H9 (cell line): ENCODE measurements at regions not wholly inside any gene's neighbourhood (a gene's known extent, or its start where the extent isn't known, plus 50 kb on each side); places are given as distances from the start of the nearest gene placed in this dataset.

Experiments
- DNase-seq: peaks from one replicate; pipeline ENCODE4 v3.0.0-alpha.2; 2017
- H2AFZ ChIP-seq: one replicate; pipeline ENCODE4 v1.6.1; 2013; ENCODE audit warnings: mild to moderate bottlenecking, low read length, control low read depth, moderate library complexity
- H2AK5ac ChIP-seq: 2 replicates; pipeline ENCODE4 v1.6.1; 2013; ENCODE audit warnings: low read length, control low read depth, mixed read lengths; ENCODE audit not compliant: insufficient read length
- H2BK120ac ChIP-seq: one replicate; pipeline ENCODE4 v1.6.1; 2013; ENCODE audit warnings: low read depth, mild to moderate bottlenecking, low read length, control low read depth, inconsistent platforms; ENCODE audit not compliant: poor library complexity, severe bottlenecking
- H2BK12ac ChIP-seq: 2 replicates; pipeline ENCODE4 v1.6.1; 2013; ENCODE audit warnings: low read length, control low read depth, mixed read lengths, low read depth; ENCODE audit not compliant: insufficient read length
- H2BK15ac ChIP-seq: 2 replicates; pipeline ENCODE4 v1.6.1; 2013; ENCODE audit warnings: low read depth, low read length, control low read depth
- H2BK20ac ChIP-seq: one replicate; pipeline ENCODE4 v1.6.1; 2013; ENCODE audit warnings: low read depth, mild to moderate bottlenecking, low read length, control low read depth, inconsistent platforms; ENCODE audit not compliant: poor library complexity, severe bottlenecking
- H2BK5ac ChIP-seq: 2 replicates; pipeline ENCODE4 v1.6.1; 2013; ENCODE audit warnings: low read length, control low read depth, mixed read lengths; ENCODE audit not compliant: insufficient read length
- H3K14ac ChIP-seq: 2 replicates; pipeline ENCODE4 v1.6.1; 2013; ENCODE audit warnings: low read length, control low read depth; ENCODE audit not compliant: insufficient read depth
- H3K18ac ChIP-seq: 2 replicates; pipeline ENCODE4 v1.6.1; 2013; ENCODE audit warnings: low read depth, mild to moderate bottlenecking, mixed read lengths, low read length, control low read depth; ENCODE audit not compliant: insufficient read length
- H3K23ac ChIP-seq: 2 replicates; pipeline ENCODE4 v1.6.1; 2013; ENCODE audit warnings: low read length, control low read depth, mixed read lengths, low read depth; ENCODE audit not compliant: insufficient read length
- H3K23me2 ChIP-seq: 2 replicates; pipeline ENCODE4 v1.6.1; 2013; ENCODE audit warnings: low read depth, mild to moderate bottlenecking, mixed read lengths, low read length, control low read depth; ENCODE audit not compliant: insufficient read length, poor library complexity, severe bottlenecking
- H3K27ac ChIP-seq: 2 replicates; pipeline ENCODE4 v1.5.1; 2013; ENCODE audit warnings: low read length, control low read depth, mixed read lengths, low read depth; ENCODE audit not compliant: insufficient read length
- H3K27me3 ChIP-seq: 2 replicates; pipeline ENCODE4 v1.6.1; 2013; ENCODE audit warnings: low read length, control low read depth, inconsistent platforms; ENCODE audit not compliant: insufficient read depth
- H3K4ac ChIP-seq: 2 replicates; pipeline ENCODE4 v1.6.1; 2013; ENCODE audit warnings: low read depth, mild to moderate bottlenecking, control low read depth, inconsistent platforms, low read length, moderate library complexity
- H3K4me1 ChIP-seq: 2 replicates; pipeline ENCODE4 v1.6.1; 2013; ENCODE audit warnings: low read length, control low read depth, inconsistent platforms; ENCODE audit not compliant: insufficient read depth
- H3K4me2 ChIP-seq: 2 replicates; pipeline ENCODE4 v1.6.1; 2013; ENCODE audit warnings: low read length, control low read depth, mixed read lengths; ENCODE audit not compliant: insufficient read length, insufficient read depth
- H3K56ac ChIP-seq: 2 replicates; pipeline ENCODE4 v1.6.1; 2013; ENCODE audit warnings: low read depth, mild to moderate bottlenecking, mixed read lengths, low read length, control low read depth; ENCODE audit not compliant: insufficient read length
- H3K79me1 ChIP-seq: 2 replicates; pipeline ENCODE4 v1.6.1; 2013; ENCODE audit warnings: low read depth, mild to moderate bottlenecking, moderate library complexity, low read length, control low read depth, inconsistent platforms; ENCODE audit not compliant: insufficient read depth, poor library complexity, severe bottlenecking
- H3K79me2 ChIP-seq: 2 replicates; pipeline ENCODE4 v1.6.1; 2013; ENCODE audit warnings: low read length, control low read depth, inconsistent platforms; ENCODE audit not compliant: insufficient read depth
- H3K9ac ChIP-seq: 2 replicates; pipeline ENCODE4 v1.6.1; 2013; ENCODE audit warnings: low read length, control low read depth, mixed read lengths; ENCODE audit not compliant: insufficient read length; ENCODE audit errors: extremely low read depth
- H3K9me3 ChIP-seq: one replicate; pipeline ENCODE4 v1.6.1; 2013; ENCODE audit warnings: low read depth, low read length, inconsistent platforms; ENCODE audit not compliant: control insufficient read depth
- H3T11ph ChIP-seq: one replicate; pipeline ENCODE4 v1.6.1; 2013; ENCODE audit warnings: mild to moderate bottlenecking, low read length, control low read depth, inconsistent platforms
- H4K20me1 ChIP-seq: one replicate; pipeline ENCODE4 v1.6.1; 2013; ENCODE audit not compliant: control insufficient read depth, insufficient read length, insufficient read depth
- H4K5ac ChIP-seq: 2 replicates; pipeline ENCODE4 v1.6.1; 2013; ENCODE audit warnings: low read depth, mild to moderate bottlenecking, mixed read lengths, low read length, control low read depth; ENCODE audit not compliant: insufficient read length
- H4K8ac ChIP-seq: replicated peaks from 2 replicates; pipeline ENCODE4 v1.6.1; 2013; ENCODE audit warnings: low read length, control low read depth, mixed read lengths, low read depth; ENCODE audit not compliant: insufficient read length
- H4K91ac ChIP-seq: 2 replicates; pipeline ENCODE4 v1.6.1; 2013; ENCODE audit warnings: low read depth, mild to moderate bottlenecking, moderate library complexity, mixed read lengths, low read length, control low read depth; ENCODE audit not compliant: insufficient read length
- H3K27ac Mint-ChIP-seq, 3 experiments: 2 replicates in 2 of 3; 3 replicates in 1 of 3; pipeline ENCODE4 v1.8.0; 2020 to 2021; ENCODE audit warnings: mixed read lengths in 3 of 3, mild to moderate bottlenecking in 1 of 3, moderate library complexity in 1 of 3
- H3K27me3 Mint-ChIP-seq: 2 replicates; pipeline ENCODE4 v1.8.0; 2021; ENCODE audit warnings: low read depth, mild to moderate bottlenecking, moderate library complexity, mixed read lengths
- H3K36me3 Mint-ChIP-seq, 3 experiments: 2 replicates in 2 of 3; 3 replicates in 1 of 3; pipeline ENCODE4 v1.8.0; 2020 to 2021; ENCODE audit warnings: low read depth in 3 of 3, mixed read lengths in 3 of 3; ENCODE audit not compliant: insufficient read depth in 1 of 3
- H3K4me1 Mint-ChIP-seq, 2 experiments: 2 replicates each; pipeline ENCODE4 v1.8.0; 2020; ENCODE audit warnings: mixed read lengths in 2 of 2
- H3K4me3 Mint-ChIP-seq, 2 experiments: 2 replicates in 1 of 2; 3 replicates in 1 of 2; pipeline ENCODE4 v1.8.0; 2020 to 2021; ENCODE audit warnings: mild to moderate bottlenecking in 2 of 2, mixed read lengths in 2 of 2, moderate library complexity in 1 of 2
- H3K9me3 Mint-ChIP-seq, 2 experiments: 2 replicates in 1 of 2; 3 replicates in 1 of 2; pipeline ENCODE4 v1.8.0; 2020; ENCODE audit warnings: mild to moderate bottlenecking in 2 of 2, mixed read lengths in 2 of 2, moderate library complexity in 1 of 2
- WGBS: extraction: QIAGEN DNeasy Blood & Tissue Kit; methylation state at CpG from one replicate; pipeline ENCODE4 v1.1.7; 2013; ENCODE audit warnings: missing lambda C conversion rate, low lambda C conversion rate, mixed read lengths; ENCODE audit not compliant: insufficient read length; ENCODE audit errors: extremely low coverage; 5-methylcytosine and 5-hydroxymethylcytosine counted together
- TF ChIP-seq, protein P1 (sequence below): fragments of 200-600 bp; sonication (generic); conservative IDR thresholded peaks from 3 replicates; pipeline ENCODE4 v1.8.0; 2021; ENCODE audit warnings: antibody characterized with exemption, mild to moderate bottlenecking

DNA sequence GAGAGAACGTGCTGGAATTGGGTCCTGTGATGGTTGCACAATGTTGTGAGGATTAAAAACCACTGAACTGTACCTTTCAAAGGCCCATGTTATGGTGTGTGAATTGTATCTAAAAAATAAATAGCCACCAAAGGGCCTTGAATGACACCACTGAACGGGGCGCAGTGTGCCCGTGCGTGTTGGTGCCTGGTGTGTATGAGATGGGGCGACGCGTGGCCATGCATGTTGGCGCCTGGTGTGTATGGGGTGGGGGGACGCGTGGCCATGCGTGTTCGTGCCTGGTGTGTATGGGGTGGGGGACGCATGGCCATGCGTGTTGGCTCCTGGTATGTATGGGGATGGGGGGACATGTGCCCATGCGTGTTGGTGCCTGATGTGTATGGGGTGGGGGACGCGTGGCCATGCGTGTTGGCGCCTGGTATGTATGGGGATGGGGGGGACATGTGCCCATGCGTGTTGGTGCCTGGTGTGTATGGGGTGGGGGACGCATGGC is 66.6 kb upstream of the HELT start:
- H3K36me3 Mint-ChIP-seq = peaks cover 0 to 1% (median 0%) of the 10 kb centered on the region in 3 experiments; a peak in 1 of 7 replicates

More for the DNA sequence above, 66.6 kb upstream of the HELT start:
- Histone ChIP-seq H3K4ac (no peak overlapping the region), H2AFZ (no peak overlapping the region), H3K4me1 (no peaks in the 10 kb centered on the region), H3K4me2 (no peak overlapping the region), H3K14ac (no peak overlapping the region), H3K23me2 (no peaks in the 10 kb centered on the region), H3K79me1 (no peaks in the 10 kb centered on the region), H4K20me1 (no peaks in the 10 kb centered on the region), H3K56ac (no peak overlapping the region), H3K9me3 (no peaks in the 10 kb centered on the region), H4K8ac (no peak overlapping the region), H2BK12ac (no peak overlapping the region), H3K9ac (no peak overlapping the region), H3K27ac (no peak overlapping the region), H3K79me2 (no peaks in the 10 kb centered on the region), H3K18ac (no peak overlapping the region), H2BK15ac (no peak overlapping the region), H2AK5ac (no peak overlapping the region), H2BK20ac (no peak overlapping the region), H3K23ac (no peak overlapping the region), H4K5ac (no peak overlapping the region), H3K27me3 (no peaks in the 10 kb centered on the region), H2BK5ac (no peak overlapping the region), H3T11ph (no peak overlapping the region), H2BK120ac (no peak overlapping the region), H4K91ac (no peak overlapping the region)
- no peaks in the 10 kb centered on the region for H3K9me3 Mint-ChIP-seq
- no peaks in the 10 kb centered on the region for H3K4me1 Mint-ChIP-seq
- DNase-seq = no peak
- H3K27ac Mint-ChIP-seq = no peak overlapping the region; a peak in 1 of 7 replicates
- H3K4me3 Mint-ChIP-seq = no peak overlapping the region
- no CpG with 5 or more reads among the region's 22 CpGs for WGBS
- TF ChIP-seq, protein P1, sequence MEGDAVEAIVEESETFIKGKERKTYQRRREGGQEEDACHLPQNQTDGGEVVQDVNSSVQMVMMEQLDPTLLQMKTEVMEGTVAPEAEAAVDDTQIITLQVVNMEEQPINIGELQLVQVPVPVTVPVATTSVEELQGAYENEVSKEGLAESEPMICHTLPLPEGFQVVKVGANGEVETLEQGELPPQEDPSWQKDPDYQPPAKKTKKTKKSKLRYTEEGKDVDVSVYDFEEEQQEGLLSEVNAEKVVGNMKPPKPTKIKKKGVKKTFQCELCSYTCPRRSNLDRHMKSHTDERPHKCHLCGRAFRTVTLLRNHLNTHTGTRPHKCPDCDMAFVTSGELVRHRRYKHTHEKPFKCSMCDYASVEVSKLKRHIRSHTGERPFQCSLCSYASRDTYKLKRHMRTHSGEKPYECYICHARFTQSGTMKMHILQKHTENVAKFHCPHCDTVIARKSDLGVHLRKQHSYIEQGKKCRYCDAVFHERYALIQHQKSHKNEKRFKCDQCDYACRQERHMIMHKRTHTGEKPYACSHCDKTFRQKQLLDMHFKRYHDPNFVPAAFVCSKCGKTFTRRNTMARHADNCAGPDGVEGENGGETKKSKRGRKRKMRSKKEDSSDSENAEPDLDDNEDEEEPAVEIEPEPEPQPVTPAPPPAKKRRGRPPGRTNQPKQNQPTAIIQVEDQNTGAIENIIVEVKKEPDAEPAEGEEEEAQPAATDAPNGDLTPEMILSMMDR = no peak
- H3K27me3 Mint-ChIP-seq = peaks cover 6% of the 10 kb centered on the region
